AG04450 (cell line): ENCODE measurements at regions not wholly inside any gene's neighbourhood (a gene's known extent, or its start where the extent isn't known, plus 50 kb on each side); places are given as distances from the start of the nearest gene placed in this dataset.
A peak's percentile ranks its signal among the peaks of the same experiment; 100 is the strongest.

ENCODE experiments used
- CTCF ChIA-PET: fragments of 300-600, 350-600 bp; formaldehyde crosslinking; extraction: SDS; loops from one replicate; lab custom pipeline; 2022; ENCODE audit warnings: antibody characterized with exemption, inconsistent platforms; lab: Charles Lee
- POLR2A ChIA-PET: fragments of 350-600 bp; formaldehyde crosslinking; extraction: SDS; loops from one replicate; lab custom pipeline; 2021; ENCODE audit warnings: antibody characterized with exemption, inconsistent platforms; lab: Yijun Ruan, JAX
- DNase-seq: peaks from one replicate; pipeline ENCODE4 v3.0.0-alpha.2; 2011; ENCODE audit warnings: low read depth, low spot score
- H3K27ac ChIP-seq: one replicate; pipeline ENCODE4 v1.5.1; 2012; ENCODE audit warnings: low read depth, low read length, control low read depth
- H3K27me3 ChIP-seq: one replicate; pipeline ENCODE4 v1.6.0; 2012; ENCODE audit warnings: low read length; ENCODE audit not compliant: control insufficient read depth, insufficient read depth
- H3K4me3 ChIP-seq: 2 replicates; pipeline ENCODE4 v1.5.1; 2011; ENCODE audit warnings: mild to moderate bottlenecking, low read depth, low read length, control low read depth
- H3K9me3 ChIP-seq: 2 replicates; pipeline ENCODE4 v1.5.1; 2012; ENCODE audit warnings: low read length; ENCODE audit not compliant: control insufficient read depth, insufficient read depth
- TF ChIP-seq, protein P1 (sequence below): IDR thresholded peaks from 2 replicates; pipeline ENCODE4 v1.5.1; 2011; ENCODE audit warnings: low read depth, low read length, control low read depth, inconsistent platforms

DNA sequence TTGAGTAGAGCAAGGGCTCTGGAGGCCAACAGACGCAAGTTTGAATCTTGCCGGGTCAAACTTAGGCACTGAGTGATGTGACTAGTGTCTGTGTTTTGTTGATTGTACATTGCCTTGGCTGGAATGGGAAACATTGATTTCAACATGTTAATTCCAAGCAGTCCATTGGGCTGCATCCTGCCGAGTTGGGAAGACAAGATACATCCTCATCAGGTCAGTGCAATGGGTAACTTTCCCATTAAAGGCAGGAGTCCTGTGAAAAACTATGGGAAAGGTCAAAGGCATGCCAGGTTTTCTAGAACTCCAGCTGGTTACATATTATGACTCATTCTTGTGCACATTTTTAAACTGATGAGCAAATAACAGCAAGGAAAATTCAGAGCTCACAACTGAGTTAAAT is 126.5 kb upstream of the ABCA1 start:
- Histone ChIP-seq H3K27ac (peak overlapping the region; percentile 83), H3K27me3 (no peaks in the 10 kb centered on the region), H3K9me3 (no peaks in the 10 kb centered on the region), H3K4me3 (no peak overlapping the region)
- TF ChIP-seq, protein P1, sequence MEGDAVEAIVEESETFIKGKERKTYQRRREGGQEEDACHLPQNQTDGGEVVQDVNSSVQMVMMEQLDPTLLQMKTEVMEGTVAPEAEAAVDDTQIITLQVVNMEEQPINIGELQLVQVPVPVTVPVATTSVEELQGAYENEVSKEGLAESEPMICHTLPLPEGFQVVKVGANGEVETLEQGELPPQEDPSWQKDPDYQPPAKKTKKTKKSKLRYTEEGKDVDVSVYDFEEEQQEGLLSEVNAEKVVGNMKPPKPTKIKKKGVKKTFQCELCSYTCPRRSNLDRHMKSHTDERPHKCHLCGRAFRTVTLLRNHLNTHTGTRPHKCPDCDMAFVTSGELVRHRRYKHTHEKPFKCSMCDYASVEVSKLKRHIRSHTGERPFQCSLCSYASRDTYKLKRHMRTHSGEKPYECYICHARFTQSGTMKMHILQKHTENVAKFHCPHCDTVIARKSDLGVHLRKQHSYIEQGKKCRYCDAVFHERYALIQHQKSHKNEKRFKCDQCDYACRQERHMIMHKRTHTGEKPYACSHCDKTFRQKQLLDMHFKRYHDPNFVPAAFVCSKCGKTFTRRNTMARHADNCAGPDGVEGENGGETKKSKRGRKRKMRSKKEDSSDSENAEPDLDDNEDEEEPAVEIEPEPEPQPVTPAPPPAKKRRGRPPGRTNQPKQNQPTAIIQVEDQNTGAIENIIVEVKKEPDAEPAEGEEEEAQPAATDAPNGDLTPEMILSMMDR = no peak
- CTCF ChIA-PET = interaction anchor here (0.6 to 1.3 kb wide), 2 partner anchors 131 to 345 kb away, joined by 3 to 6 read pairs; no protein-coding TSS in a partner anchor
- POLR2A ChIA-PET = interaction anchor here (0.6 to 2.6 kb wide), 2 partner anchors 9 to 21 kb away, joined by 5 to 9 read pairs; no protein-coding TSS in a partner anchor
- no peak for DNase-seq

DNA sequence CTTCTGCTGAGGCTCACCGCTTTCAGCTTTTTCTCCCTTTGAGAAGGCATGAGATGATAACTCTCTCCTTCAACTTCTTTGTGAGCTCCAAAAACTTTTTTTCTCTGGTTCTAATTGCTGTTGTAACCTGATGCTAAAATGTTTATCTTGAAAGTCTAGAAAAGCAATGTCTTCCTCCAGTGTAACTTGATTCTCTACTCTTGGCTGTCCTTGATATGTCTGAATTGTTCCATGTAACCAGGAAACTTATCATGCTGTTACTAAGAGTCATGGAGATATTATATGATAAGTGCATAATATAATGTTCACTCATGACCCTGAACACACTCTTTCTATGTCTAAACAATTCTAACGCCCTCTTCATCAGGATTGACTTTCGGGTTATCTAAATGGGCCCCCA is 128.0 kb upstream of the ABCA1 start:
- ChIA-PET CTCF (interaction anchor here (0.9 to 1.3 kb wide), 2 partner anchors 133 to 362 kb away, joined by 3 read pairs; no protein-coding TSS in a partner anchor), POLR2A (no interaction called here)
- TF ChIP-seq, protein P1 = no peak
- Histone ChIP-seq H3K27ac (no peak overlapping the region), H3K27me3 (no peaks in the 10 kb centered on the region), H3K9me3 (no peaks in the 10 kb centered on the region), H3K4me3 (no peak overlapping the region)
- no peak for DNase-seq

DNA sequence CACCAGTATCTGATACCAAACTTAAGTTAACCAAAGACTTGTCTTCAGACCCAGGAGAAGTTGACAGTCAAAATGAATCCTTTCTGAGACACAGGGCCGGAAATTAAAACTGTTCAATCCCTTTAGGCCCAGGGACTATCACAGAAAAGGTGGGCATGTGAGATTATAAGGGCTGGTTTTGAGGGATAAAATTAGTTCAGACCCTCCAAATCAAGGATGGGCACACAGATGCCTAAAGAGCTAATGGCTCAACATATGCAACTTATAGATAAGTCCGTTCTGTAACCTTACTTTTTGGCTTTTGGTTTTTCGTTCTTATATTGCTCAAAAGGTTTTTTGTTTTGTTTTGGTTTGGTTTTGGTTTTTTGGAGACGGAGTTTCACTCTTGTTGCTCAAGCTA is 129.6 kb upstream of the ABCA1 start:
- H3K27me3 ChIP-seq = no peaks in the 10 kb centered on the region
- CTCF ChIA-PET = no interaction called here

DNA sequence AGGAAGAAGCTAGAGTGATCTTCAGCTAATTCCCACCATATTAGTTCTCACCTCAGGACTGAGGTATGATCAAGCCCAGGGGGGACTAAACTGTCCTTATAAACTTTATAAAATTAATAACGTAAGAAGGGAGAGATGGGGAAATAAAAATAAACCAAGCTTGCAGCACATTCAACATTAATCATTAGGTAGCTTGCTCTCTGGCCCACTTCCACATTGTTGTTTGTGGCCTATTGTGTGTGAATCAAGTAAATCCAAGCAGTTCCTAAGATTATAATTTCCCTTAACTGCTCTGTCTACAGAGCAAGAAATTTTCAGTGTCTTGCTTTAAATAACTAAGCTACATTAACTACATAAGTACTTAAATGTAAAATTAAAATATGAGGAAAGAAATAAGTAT is 131.3 kb upstream of the ABCA1 start:
- Histone ChIP-seq H3K9me3 (no peaks in the 10 kb centered on the region), H3K27me3 (no peaks in the 10 kb centered on the region), H3K4me3 (no peak overlapping the region), H3K27ac (no peak overlapping the region)
- TF ChIP-seq, protein P1 = no peak
- no peak for DNase-seq
- ChIA-PET CTCF (interaction anchor here (0.7 to 1.1 kb wide), 3 partner anchors 10 to 196 kb away, joined by 3 to 5 read pairs (median 3); no protein-coding TSS in a partner anchor), POLR2A (interaction anchor here (0.6 kb wide), 2 partner anchors 9 to 90 kb away, joined by 3 to 5 read pairs; no protein-coding TSS in a partner anchor)

More for the DNA sequence above, 129.6 kb upstream of the ABCA1 start:
- POLR2A ChIA-PET = no interaction called here
- H3K4me3 ChIP-seq = no peak overlapping the region
- H3K27ac ChIP-seq = no peak overlapping the region
- DNase-seq = no peak
- TF ChIP-seq, protein P1 = no peak
- no peaks in the 10 kb centered on the region for H3K9me3 ChIP-seq

DNA sequence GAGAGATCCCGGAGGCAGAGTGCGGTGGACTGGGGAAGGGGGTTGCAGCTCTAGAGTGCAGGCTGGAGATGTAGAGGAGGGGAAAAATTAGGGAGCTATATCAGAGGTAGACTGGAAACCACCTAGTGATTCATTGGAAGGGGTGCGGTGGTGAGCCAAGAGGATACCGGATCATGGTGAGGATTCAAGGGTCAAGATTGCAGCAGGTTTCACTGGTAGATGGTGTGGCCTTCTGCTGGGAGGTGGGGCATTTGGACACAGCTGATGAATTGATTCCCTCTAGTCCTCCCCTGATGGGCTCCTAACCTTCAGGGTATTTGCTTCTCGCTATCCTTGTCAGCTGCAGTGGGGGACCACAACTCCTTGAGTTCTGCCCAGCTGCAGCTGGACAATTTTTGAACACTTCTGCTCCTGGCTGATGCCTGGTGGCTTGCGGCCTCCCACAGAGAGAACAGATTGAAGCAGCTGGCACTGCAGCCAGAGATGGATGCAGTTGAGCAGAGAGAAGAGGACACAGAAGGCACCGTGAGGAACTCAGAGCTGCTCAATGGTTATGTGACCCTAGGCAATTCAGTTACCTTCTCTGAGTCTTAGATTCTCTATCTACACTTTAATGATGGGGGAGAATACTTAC is 134.4 kb upstream of the ABCA1 start:
- Histone ChIP-seq H3K4me3 (no peak overlapping the region), H3K27ac (no peak overlapping the region), H3K9me3 (no peaks in the 10 kb centered on the region; the same call in 1 of the 2 replicates), H3K27me3 (no peaks in the 10 kb centered on the region)
- CTCF ChIA-PET = interaction anchor here (1.3 kb wide), 1 partner anchor 199 kb away, joined by 5 read pairs; no protein-coding TSS in a partner anchor
- POLR2A ChIA-PET = no interaction called here
- no peak for DNase-seq
- TF ChIP-seq, protein P1 = no peak
